ENCODE measurements at regions not wholly inside any gene's neighbourhood (a gene's known extent, or its start where the extent isn't known, plus 50 kb on each side); places are given as distances from the start of the nearest gene placed in this dataset.

DNA sequence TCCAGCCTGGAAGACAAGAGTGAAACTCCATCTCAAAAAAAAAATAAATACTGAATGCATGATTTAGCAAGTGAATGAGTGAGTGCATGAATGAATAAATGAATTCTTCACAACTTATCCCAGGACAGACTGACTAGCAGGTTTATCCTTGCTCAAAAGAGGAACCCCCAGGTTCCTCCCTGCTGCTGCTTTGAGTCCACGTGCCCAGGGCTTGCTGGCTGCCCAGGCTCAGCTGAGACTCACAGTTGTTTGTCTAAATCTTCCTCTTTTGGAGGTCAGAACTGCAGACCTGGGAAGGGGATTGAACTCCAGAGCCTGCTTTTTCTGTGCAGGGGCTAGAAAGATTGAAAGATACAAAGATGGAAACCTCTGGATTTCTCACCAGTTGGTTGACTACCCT, 117.4 kb upstream of the TMEM45B start:
- Histone ChIP-seq H3K9ac (no peak overlapping the region), H3K9me3 (ENCODE audit: low read depth) (no peaks in the 10 kb centered on the region), H3K4me3 (no peak overlapping the region), H3K36me3 (no peaks in the 10 kb centered on the region), H4K20me1 (ENCODE audit: low read depth) (no peaks in the 10 kb centered on the region), H3F3A (ENCODE audit: low read depth) (no peaks in the 10 kb centered on the region), H3K27me3 (peaks cover 19% of the 10 kb centered on the region), H2AFZ (replicated peaks) (no peak overlapping the region), H3K4me1 (no peaks in the 10 kb centered on the region), H3K4me2 (no peak overlapping the region), H3K79me2 (ENCODE audit: low read depth) (no peaks in the 10 kb centered on the region), H3K27ac (no peak overlapping the region)
- Mint-ChIP-seq H3K9me3 (no peaks in the 10 kb centered on the region), H3K27ac (no peak overlapping the region), H3K27me3 (ENCODE audit: insufficient read depth, low read depth) (peaks cover 24% of the 10 kb centered on the region), H3K4me1 (no peaks in the 10 kb centered on the region), H3K36me3 (no peaks in the 10 kb centered on the region), H3K4me3 (no peak overlapping the region)
- DNase-seq (ENCODE audit: low spot score): no peak
- TF ChIP-seq, protein P1, sequence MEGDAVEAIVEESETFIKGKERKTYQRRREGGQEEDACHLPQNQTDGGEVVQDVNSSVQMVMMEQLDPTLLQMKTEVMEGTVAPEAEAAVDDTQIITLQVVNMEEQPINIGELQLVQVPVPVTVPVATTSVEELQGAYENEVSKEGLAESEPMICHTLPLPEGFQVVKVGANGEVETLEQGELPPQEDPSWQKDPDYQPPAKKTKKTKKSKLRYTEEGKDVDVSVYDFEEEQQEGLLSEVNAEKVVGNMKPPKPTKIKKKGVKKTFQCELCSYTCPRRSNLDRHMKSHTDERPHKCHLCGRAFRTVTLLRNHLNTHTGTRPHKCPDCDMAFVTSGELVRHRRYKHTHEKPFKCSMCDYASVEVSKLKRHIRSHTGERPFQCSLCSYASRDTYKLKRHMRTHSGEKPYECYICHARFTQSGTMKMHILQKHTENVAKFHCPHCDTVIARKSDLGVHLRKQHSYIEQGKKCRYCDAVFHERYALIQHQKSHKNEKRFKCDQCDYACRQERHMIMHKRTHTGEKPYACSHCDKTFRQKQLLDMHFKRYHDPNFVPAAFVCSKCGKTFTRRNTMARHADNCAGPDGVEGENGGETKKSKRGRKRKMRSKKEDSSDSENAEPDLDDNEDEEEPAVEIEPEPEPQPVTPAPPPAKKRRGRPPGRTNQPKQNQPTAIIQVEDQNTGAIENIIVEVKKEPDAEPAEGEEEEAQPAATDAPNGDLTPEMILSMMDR (IDR thresholded peaks at IDR 0.05): no peak
- TF ChIP-seq EZH2 (IDR thresholded peaks at IDR 0.05): no peak
- TF ChIP-seq EZH2phosphoT487 (IDR thresholded peaks at IDR 0.05): no peak

DNA sequence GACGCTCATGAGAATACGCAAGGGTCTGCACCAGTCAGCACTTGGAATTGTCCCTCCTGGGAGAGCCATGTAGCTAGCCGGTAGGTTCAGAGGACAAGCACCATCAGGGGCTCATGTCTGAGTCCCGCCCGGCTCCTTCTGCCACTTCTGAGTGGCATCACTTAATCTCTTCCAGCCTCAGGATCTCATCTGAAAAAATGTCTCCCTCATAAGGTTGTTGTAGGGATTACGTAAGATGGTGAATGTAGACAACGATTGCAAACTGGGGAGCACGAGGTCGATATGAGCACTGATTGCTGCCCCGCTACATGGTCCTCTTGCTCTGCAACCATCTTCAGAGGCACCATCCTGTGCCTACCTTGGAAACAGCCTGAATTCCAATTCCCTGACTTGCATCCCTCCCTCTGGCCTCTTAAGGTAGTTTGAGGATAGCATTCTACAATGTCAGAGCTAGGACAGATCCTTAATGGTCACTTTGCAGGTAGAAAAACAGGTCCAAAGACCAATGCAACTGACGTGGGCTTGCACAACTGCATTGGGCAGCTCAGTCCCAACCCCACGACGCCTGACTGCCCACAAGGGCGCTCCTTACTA, 115.8 kb upstream of the TMEM45B start:
- peaks cover 19% of the 10 kb centered on the region for H3K27me3 Mint-ChIP-seq (ENCODE audit: insufficient read depth, low read depth)
- H3K79me2 ChIP-seq (ENCODE audit: low read depth): no peaks in the 10 kb centered on the region
- no peaks in the 10 kb centered on the region for H3K36me3 Mint-ChIP-seq
- no peak overlapping the region for H3K9ac ChIP-seq
- no peak overlapping the region for H3K4me3 Mint-ChIP-seq
- DNase-seq (ENCODE audit: low spot score): no peak
- no peak overlapping the region for H2AFZ ChIP-seq (replicated peaks)
- no peaks in the 10 kb centered on the region for H3K36me3 ChIP-seq
- H3K27me3 ChIP-seq: peaks cover 12% of the 10 kb centered on the region
- H3K4me3 ChIP-seq: no peak overlapping the region
- H3K4me1 Mint-ChIP-seq: no peaks in the 10 kb centered on the region
- TF ChIP-seq EZH2phosphoT487 (IDR thresholded peaks at IDR 0.05): no peak
- no peak for TF ChIP-seq EZH2 (IDR thresholded peaks at IDR 0.05)
- TF ChIP-seq, protein P1 (IDR thresholded peaks at IDR 0.05): peak; percentile 13
- no peaks in the 10 kb centered on the region for H3K9me3 Mint-ChIP-seq
- H3F3A ChIP-seq (ENCODE audit: low read depth): no peaks in the 10 kb centered on the region
- H3K4me1 ChIP-seq: no peaks in the 10 kb centered on the region
- no peak overlapping the region for H3K27ac Mint-ChIP-seq
- no peak overlapping the region for H3K27ac ChIP-seq
- H3K9me3 ChIP-seq (ENCODE audit: low read depth): no peaks in the 10 kb centered on the region
- no peaks in the 10 kb centered on the region for H4K20me1 ChIP-seq (ENCODE audit: low read depth)
- H3K4me2 ChIP-seq: no peak overlapping the region

DNA sequence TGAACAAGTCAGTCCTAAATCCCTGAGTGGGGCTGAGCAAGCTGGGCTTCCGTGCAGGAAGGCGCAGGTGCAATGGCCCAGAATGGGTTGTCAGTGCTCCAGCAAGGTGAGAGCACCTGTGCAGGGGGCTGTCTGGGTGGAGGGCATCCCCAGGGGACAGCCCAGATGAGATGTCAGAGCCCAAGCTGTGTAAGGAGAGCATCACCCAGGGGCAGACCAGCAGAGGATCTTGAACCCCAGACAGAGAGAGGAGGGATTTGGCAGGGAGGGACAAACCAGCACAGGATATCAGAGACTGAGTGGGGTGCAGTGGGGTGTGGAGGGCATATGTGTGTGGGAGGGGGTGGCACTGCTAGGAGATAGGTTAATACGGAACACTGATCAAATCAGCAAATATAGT, 114.9 kb upstream of the TMEM45B start:
- no peak overlapping the region for H2AFZ ChIP-seq (replicated peaks)
- no peak for DNase-seq (ENCODE audit: low spot score)
- Mint-ChIP-seq H3K36me3 (no peaks in the 10 kb centered on the region), H3K4me3 (no peak overlapping the region), H3K9me3 (no peaks in the 10 kb centered on the region), H3K27me3 (ENCODE audit: insufficient read depth, low read depth) (peaks cover 19% of the 10 kb centered on the region), H3K27ac (no peak overlapping the region), H3K4me1 (no peaks in the 10 kb centered on the region)
- no peaks in the 10 kb centered on the region for H3K4me1 ChIP-seq
- H3K4me2 ChIP-seq: no peak overlapping the region
- H3K9me3 ChIP-seq (ENCODE audit: low read depth): no peaks in the 10 kb centered on the region
- H3K27ac ChIP-seq: no peak overlapping the region
- no peaks in the 10 kb centered on the region for H3K36me3 ChIP-seq
- no peak overlapping the region for H3K9ac ChIP-seq
- H3F3A ChIP-seq (ENCODE audit: low read depth): no peaks in the 10 kb centered on the region
- H3K79me2 ChIP-seq (ENCODE audit: low read depth): no peaks in the 10 kb centered on the region
- no peaks in the 10 kb centered on the region for H4K20me1 ChIP-seq (ENCODE audit: low read depth)
- H3K4me3 ChIP-seq: no peak overlapping the region
- TF ChIP-seq, protein P1 (IDR thresholded peaks at IDR 0.05): no peak
- no peak for TF ChIP-seq EZH2 (IDR thresholded peaks at IDR 0.05)
- TF ChIP-seq EZH2phosphoT487 (IDR thresholded peaks at IDR 0.05): no peak
- peaks cover 5% of the 10 kb centered on the region for H3K27me3 ChIP-seq

Data from neural progenitor cell (in vitro differentiated cells).